Mucosa of rectum (tissue), 2 donors: ENCODE measurements at regions not wholly inside any gene's neighbourhood (a gene's known extent, or its start where the extent isn't known, plus 50 kb on each side); places are given as distances from the start of the nearest gene placed in this dataset.

Experiments used
- H3K27ac ChIP-seq, 2 donors: one replicate each; pipeline ENCODE4 v1.7.0; 2013; ENCODE audit warnings: inconsistent platforms in 2 of 2, low read depth in 2 of 2, low read length in 2 of 2
- H3K27me3 ChIP-seq, 2 donors: one replicate each; pipeline ENCODE4 v1.7.0; 2013; ENCODE audit warnings: low read length in 2 of 2; ENCODE audit not compliant: control insufficient read depth in 2 of 2, insufficient read depth in 2 of 2
- H3K36me3 ChIP-seq, 2 donors: one replicate each; pipeline ENCODE4 v1.7.0; 2013; ENCODE audit warnings: low read length in 2 of 2; ENCODE audit not compliant: control insufficient read depth in 2 of 2, insufficient read depth in 2 of 2
- H3K4me1 ChIP-seq, 2 donors: one replicate each; pipeline ENCODE4 v1.7.0; 2013; ENCODE audit warnings: low read length in 2 of 2, mild to moderate bottlenecking in 1 of 2; ENCODE audit not compliant: control insufficient read depth in 2 of 2, insufficient read depth in 2 of 2
- H3K4me3 ChIP-seq, 2 donors: one replicate each; pipeline ENCODE4 v1.7.0; 2013; ENCODE audit warnings: low read length in 2 of 2
- H3K9ac ChIP-seq, 2 donors: one replicate each; pipeline ENCODE4 v1.7.0; 2013; ENCODE audit warnings: low read length in 2 of 2, low read depth in 1 of 2, mild to moderate bottlenecking in 1 of 2
- H3K9me3 ChIP-seq, 2 donors: one replicate each; pipeline ENCODE4 v1.7.0; 2013; ENCODE audit warnings: low read length in 2 of 2; ENCODE audit not compliant: control insufficient read depth in 2 of 2
- donor health status: healthy.
- donor health status: Normal muscosa, but diverticular disease.

GRCh38 chr2:207417301-207417718, 112.5 kb upstream of the CREB1 start:
- no peaks in the 10 kb centered on the region for H3K4me1 ChIP-seq
- no peak overlapping the region for H3K27ac ChIP-seq
- no peak overlapping the region for H3K4me3 ChIP-seq
- H3K9ac ChIP-seq, result no peak overlapping the region
- no peaks in the 10 kb centered on the region for H3K36me3 ChIP-seq
- no peaks in the 10 kb centered on the region for H3K9me3 ChIP-seq
- no peaks in the 10 kb centered on the region for H3K27me3 ChIP-seq

- H3K27me3 ChIP-seq, result no peaks in the 10 kb centered on the region
- H3K36me3 ChIP-seq, result no peaks in the 10 kb centered on the region
- no peak overlapping the region for H3K27ac ChIP-seq
- H3K4me1 ChIP-seq, result no peaks in the 10 kb centered on the region
- H3K9ac ChIP-seq, result no peak overlapping the region
- H3K9me3 ChIP-seq, result no peaks in the 10 kb centered on the region
- H3K4me3 ChIP-seq, result no peak overlapping the region
Measured at GRCh38 chr2:207418419-207418818, 111.3 kb upstream of the CREB1 start.

- Histone ChIP-seq H3K9ac (no peak overlapping the region), H3K4me3 (no peak overlapping the region), H3K27ac (no peak overlapping the region), H3K4me1 (no peaks in the 10 kb centered on the region), H3K36me3 (no peaks in the 10 kb centered on the region), H3K9me3 (no peaks in the 10 kb centered on the region), H3K27me3 (no peaks in the 10 kb centered on the region)
Measured at GRCh38 chr2:207419331-207419730, 110.4 kb upstream of the CREB1 start.

- Histone ChIP-seq H3K27me3 (no peaks in the 10 kb centered on the region), H3K4me3 (no peak overlapping the region), H3K4me1 (no peaks in the 10 kb centered on the region), H3K36me3 (no peaks in the 10 kb centered on the region), H3K9me3 (no peaks in the 10 kb centered on the region), H3K9ac (no peak overlapping the region), H3K27ac (no peak overlapping the region)
Measured at GRCh38 chr2:207421671-207422070, 108.1 kb upstream of the CREB1 start.

- H3K9me3 ChIP-seq, result no peaks in the 10 kb centered on the region
- no peak overlapping the region for H3K9ac ChIP-seq
- no peaks in the 10 kb centered on the region for H3K4me1 ChIP-seq
- H3K27me3 ChIP-seq, result no peaks in the 10 kb centered on the region
- H3K27ac ChIP-seq, result no peak overlapping the region
- H3K36me3 ChIP-seq, result no peaks in the 10 kb centered on the region
- H3K4me3 ChIP-seq, result no peak overlapping the region
Measured at GRCh38 chr2:207422380-207422779, 107.4 kb upstream of the CREB1 start.

- Histone ChIP-seq H3K27me3 (no peaks in the 10 kb centered on the region), H3K4me1 (no peaks in the 10 kb centered on the region), H3K36me3 (no peaks in the 10 kb centered on the region), H3K9ac (no peak overlapping the region), H3K27ac (no peak overlapping the region), H3K4me3 (no peak overlapping the region), H3K9me3 (no peaks in the 10 kb centered on the region)
Measured at GRCh38 chr2:207423886-207424285, 105.9 kb upstream of the CREB1 start.

GRCh38 chr2:207427986-207428385, 101.8 kb upstream of the CREB1 start:
- Histone ChIP-seq H3K27me3 (no peaks in the 10 kb centered on the region), H3K4me3 (no peak overlapping the region), H3K27ac (no peak overlapping the region), H3K9me3 (no peaks in the 10 kb centered on the region), H3K36me3 (no peaks in the 10 kb centered on the region), H3K4me1 (no peaks in the 10 kb centered on the region), H3K9ac (no peak overlapping the region)

GRCh38 chr2:207428573-207428972, 101.2 kb upstream of the CREB1 start:
- H3K36me3 ChIP-seq, result no peaks in the 10 kb centered on the region
- no peaks in the 10 kb centered on the region for H3K4me1 ChIP-seq
- H3K4me3 ChIP-seq, result no peak overlapping the region
- no peak overlapping the region for H3K9ac ChIP-seq
- H3K9me3 ChIP-seq, result no peaks in the 10 kb centered on the region
- H3K27me3 ChIP-seq, result no peaks in the 10 kb centered on the region
- H3K27ac ChIP-seq, result no peak overlapping the region

GRCh38 chr2:207432453-207432852, 97.3 kb upstream of the CREB1 start:
- no peaks in the 10 kb centered on the region for H3K4me1 ChIP-seq
- no peak overlapping the region for H3K9ac ChIP-seq
- H3K27me3 ChIP-seq, result no peaks in the 10 kb centered on the region

GRCh38 chr2:207434306-207434705, 95.5 kb upstream of the CREB1 start:
- H3K9me3 ChIP-seq, result no peaks in the 10 kb centered on the region
- H3K36me3 ChIP-seq, result no peaks in the 10 kb centered on the region
- no peaks in the 10 kb centered on the region for H3K4me1 ChIP-seq
- H3K27ac ChIP-seq, result no peak overlapping the region
- no peak overlapping the region for H3K9ac ChIP-seq
- H3K27me3 ChIP-seq, result no peaks in the 10 kb centered on the region
- no peak overlapping the region for H3K4me3 ChIP-seq

More at GRCh38 chr2:207432453-207432852, 97.3 kb upstream of the CREB1 start:
- Histone ChIP-seq H3K4me3 (no peak overlapping the region), H3K36me3 (no peaks in the 10 kb centered on the region), H3K9me3 (no peaks in the 10 kb centered on the region), H3K27ac (no peak overlapping the region)

- H3K9ac ChIP-seq, result no peak overlapping the region
- H3K4me1 ChIP-seq, result no peaks in the 10 kb centered on the region
Measured at GRCh38 chr2:207434899-207435465, 94.8 kb upstream of the CREB1 start.

More at GRCh38 chr2:207434899-207435465, 94.8 kb upstream of the CREB1 start:
- no peaks in the 10 kb centered on the region for H3K36me3 ChIP-seq
- H3K27me3 ChIP-seq, result no peaks in the 10 kb centered on the region
- H3K9me3 ChIP-seq, result no peaks in the 10 kb centered on the region
- H3K27ac ChIP-seq, result no peak overlapping the region
- no peak overlapping the region for H3K4me3 ChIP-seq
